Esophagus muscularis mucosa (tissue), 4 donors: ENCODE measurements at regions not wholly inside any gene's neighbourhood (a gene's known extent, or its start where the extent isn't known, plus 50 kb on each side); places are given as distances from the start of the nearest gene placed in this dataset.

Experiments
- DNase-seq: peaks from one replicate; pipeline ENCODE4 v3.0.0-alpha.2; 2017; ENCODE audit errors: extremely low spot score
- H3K27ac ChIP-seq, 4 donors: fragments of 200-600 bp; sonication (generic); replicated peaks in 1 of 4; 1 replicate in 3 of 4; 2 replicates in 1 of 4; pipeline ENCODE4 v1.5.1; 2016 to 2019; ENCODE audit warnings: mild to moderate bottlenecking in 1 of 4
- H3K27me3 ChIP-seq, 4 donors: fragments of 200-600 bp; sonication (generic); one replicate each; pipeline versions ENCODE4 v1.5.1 to v1.6.0; 2016 to 2019
- H3K36me3 ChIP-seq, 4 donors: fragments of 200-600 bp; sonication (generic); one replicate each; pipeline ENCODE4 v1.5.1; 2016 to 2019
- H3K4me1 ChIP-seq, 4 donors: fragments of 200-600 bp; sonication (generic); one replicate each; pipeline ENCODE4 v1.5.1; 2016 to 2019
- H3K4me3 ChIP-seq, 4 donors: fragments of 200-600 bp; sonication (generic); 1 replicate in 2 of 4; 2 replicates in 2 of 4; pipeline ENCODE4 v1.5.1; 2016 to 2019; ENCODE audit warnings: mild to moderate bottlenecking in 4 of 4, moderate library complexity in 1 of 4
- H3K9me3 ChIP-seq, 4 donors: fragments of 200-600 bp; sonication (generic); 1 replicate in 3 of 4; 2 replicates in 1 of 4; pipeline ENCODE4 v1.5.1; 2016 to 2019
- EP300 ChIP-seq: sonication (generic); formaldehyde crosslinking; IDR thresholded peaks from one replicate; pipeline ENCODE4 v1.6.1; 2017; ENCODE audit warnings: antibody characterized with exemption
- POLR2A ChIP-seq: fragments of 450-650 bp; IDR thresholded peaks from one replicate; pipeline ENCODE4 v1.6.1; 2017; ENCODE audit warnings: antibody characterized with exemption, moderate library complexity, mild to moderate bottlenecking, low read depth
- POLR2AphosphoS5 ChIP-seq, 2 donors: sonication (generic); formaldehyde crosslinking; IDR thresholded peaks; one replicate each; pipeline ENCODE4 v1.6.1; 2017; ENCODE audit warnings: antibody characterized with exemption in 2 of 2
- WGBS: methylation state at CpG from one replicate; pipeline ENCODE4 v1.1.5; 2018; 5-methylcytosine and 5-hydroxymethylcytosine counted together
- intact Hi-C: fragments of 100-400 bp; cut with DNase I; formaldehyde crosslinking; loops from one replicate; pipeline ENCODE4 v1.15.1; 2023
- TF ChIP-seq, protein P1 (sequence below), 3 experiments: fragments of 200-600 bp in 2 of 3; fragments of 450-650 bp in 1 of 3; sonication (generic) in 2 of 3; IDR thresholded peaks; one replicate each; pipeline ENCODE4 v1.5.1; 2017 to 2019; ENCODE audit warnings: antibody characterized with exemption in 3 of 3, mild to moderate bottlenecking in 2 of 3, moderate library complexity in 1 of 3

DNA sequence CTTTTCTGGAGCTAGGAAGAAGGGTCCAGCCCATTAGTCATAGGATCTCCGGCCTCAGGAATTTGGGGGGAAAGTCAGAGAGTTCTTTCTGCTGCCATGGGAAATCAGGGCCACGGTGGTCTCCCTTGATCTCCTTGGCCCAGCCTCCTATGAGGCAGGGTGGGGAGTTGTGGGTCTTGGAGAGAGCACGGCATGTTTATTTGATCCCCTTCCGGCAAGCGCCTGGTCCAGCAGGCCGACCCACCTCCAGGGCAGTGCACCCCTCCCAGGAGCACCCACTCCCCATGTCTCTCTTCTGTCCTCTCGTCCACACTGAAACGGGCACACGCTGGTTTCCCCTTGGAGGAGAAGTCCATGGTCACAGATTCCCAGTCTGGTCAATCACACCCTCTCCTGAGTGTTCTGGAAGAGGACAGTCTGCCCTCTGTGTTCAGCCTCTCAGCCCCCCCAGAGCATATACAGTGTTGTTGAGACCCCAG, 464.6 kb upstream of the HS6ST1 start:
- Histone ChIP-seq H3K27ac (no peak overlapping the region), H3K27me3 (peaks cover 0 to 16% (median 0%) of the 10 kb centered on the region in 4 donors), H3K36me3 (no peaks in the 10 kb centered on the region), H3K4me3 (no peak overlapping the region), H3K9me3 (no peaks in the 10 kb centered on the region), H3K4me1 (peaks cover 0 to 8% (median 7%) of the 10 kb centered on the region in 4 donors)
- TF ChIP-seq, protein P1, sequence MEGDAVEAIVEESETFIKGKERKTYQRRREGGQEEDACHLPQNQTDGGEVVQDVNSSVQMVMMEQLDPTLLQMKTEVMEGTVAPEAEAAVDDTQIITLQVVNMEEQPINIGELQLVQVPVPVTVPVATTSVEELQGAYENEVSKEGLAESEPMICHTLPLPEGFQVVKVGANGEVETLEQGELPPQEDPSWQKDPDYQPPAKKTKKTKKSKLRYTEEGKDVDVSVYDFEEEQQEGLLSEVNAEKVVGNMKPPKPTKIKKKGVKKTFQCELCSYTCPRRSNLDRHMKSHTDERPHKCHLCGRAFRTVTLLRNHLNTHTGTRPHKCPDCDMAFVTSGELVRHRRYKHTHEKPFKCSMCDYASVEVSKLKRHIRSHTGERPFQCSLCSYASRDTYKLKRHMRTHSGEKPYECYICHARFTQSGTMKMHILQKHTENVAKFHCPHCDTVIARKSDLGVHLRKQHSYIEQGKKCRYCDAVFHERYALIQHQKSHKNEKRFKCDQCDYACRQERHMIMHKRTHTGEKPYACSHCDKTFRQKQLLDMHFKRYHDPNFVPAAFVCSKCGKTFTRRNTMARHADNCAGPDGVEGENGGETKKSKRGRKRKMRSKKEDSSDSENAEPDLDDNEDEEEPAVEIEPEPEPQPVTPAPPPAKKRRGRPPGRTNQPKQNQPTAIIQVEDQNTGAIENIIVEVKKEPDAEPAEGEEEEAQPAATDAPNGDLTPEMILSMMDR (IDR thresholded peaks at IDR 0.05): no peak
- TF ChIP-seq EP300: no peak
- no peak for TF ChIP-seq POLR2AphosphoS5 (IDR thresholded peaks at IDR 0.05)
- no peak for TF ChIP-seq POLR2A
- intact Hi-C loops: no loop called here
- DNase-seq: peak; percentile 80
- WGBS: 78% methylated on average over 8 of the region's 9 CpGs

DNA sequence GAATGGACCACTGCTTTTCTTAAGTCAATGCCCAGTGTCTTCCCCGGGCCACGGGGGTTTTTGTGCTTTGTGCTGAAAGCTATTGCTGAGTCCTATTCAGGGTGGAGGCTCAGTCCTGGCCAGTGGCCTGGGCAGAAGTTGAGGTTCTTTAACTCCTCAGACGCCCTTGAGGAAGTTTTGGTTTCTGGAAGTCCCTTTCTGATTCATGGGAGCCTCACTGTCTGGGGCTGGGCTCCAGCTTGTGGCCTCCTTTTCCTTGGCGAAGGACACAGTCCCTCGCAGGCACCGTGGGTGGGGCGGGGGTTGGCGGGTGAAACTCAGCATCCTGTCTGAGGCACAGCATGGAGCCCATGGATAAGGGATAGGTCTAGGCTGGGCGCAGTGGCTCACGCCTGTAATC, 465.2 kb upstream of the HS6ST1 start:
- no peak overlapping the region for H3K27ac ChIP-seq
- WGBS: 82% methylated on average over 10 of the region's 10 CpGs
- intact Hi-C loops: no loop called here
- H3K27me3 ChIP-seq: peaks cover 0 to 16% (median 0%) of the 10 kb centered on the region in 4 donors
- TF ChIP-seq, protein P1 (IDR thresholded peaks at IDR 0.05): no peak
- TF ChIP-seq POLR2A: no peak
- no peak for TF ChIP-seq EP300
- no peak for TF ChIP-seq POLR2AphosphoS5 (IDR thresholded peaks at IDR 0.05)
- DNase-seq: peak; percentile 81
- H3K9me3 ChIP-seq: no peaks in the 10 kb centered on the region
- H3K4me3 ChIP-seq: no peak overlapping the region
- H3K4me1 ChIP-seq: peaks cover 0 to 8% (median 7%) of the 10 kb centered on the region in 4 donors
- no peaks in the 10 kb centered on the region for H3K36me3 ChIP-seq

DNA sequence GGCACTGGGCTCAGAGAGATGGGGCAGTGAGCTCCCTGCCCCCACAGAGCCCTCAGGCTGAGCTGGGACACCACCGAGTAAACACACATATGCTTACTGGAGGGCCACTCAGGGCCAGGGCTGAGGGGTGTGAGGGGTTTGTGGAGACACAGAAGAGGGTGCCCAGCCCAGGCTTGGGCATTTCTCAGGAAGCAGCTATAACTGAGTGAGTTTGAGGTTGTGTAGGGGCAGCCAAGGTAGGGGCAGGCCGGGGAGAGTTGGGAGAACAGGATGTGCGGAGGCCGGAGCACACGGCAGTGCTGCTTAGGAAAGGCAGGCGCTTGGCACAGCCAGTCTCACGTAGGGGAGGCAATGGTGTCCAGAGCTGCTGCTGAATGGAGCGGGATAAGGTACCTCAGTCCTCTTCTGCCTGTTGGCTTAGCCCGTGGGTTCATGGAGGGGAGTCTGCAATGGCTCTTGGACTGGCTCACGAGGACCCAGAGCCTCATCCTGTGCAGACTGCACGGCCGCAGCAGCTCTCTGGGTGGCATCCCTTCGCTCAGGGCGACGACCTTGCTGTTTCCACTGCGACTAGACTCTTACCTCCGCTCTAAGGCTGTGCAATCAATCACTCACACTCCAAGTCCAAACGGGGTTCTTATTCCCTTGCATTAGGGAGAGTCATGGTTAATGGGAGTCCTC, 466.1 kb upstream of the HS6ST1 start:
- H3K9me3 ChIP-seq: no peaks in the 10 kb centered on the region
- intact Hi-C loops: no loop called here
- DNase-seq: peak; percentile 78
- no peaks in the 10 kb centered on the region for H3K36me3 ChIP-seq
- no peak for TF ChIP-seq EP300
- TF ChIP-seq POLR2AphosphoS5 (IDR thresholded peaks at IDR 0.05): no peak
- TF ChIP-seq, protein P1 (IDR thresholded peaks at IDR 0.05): no peak
- TF ChIP-seq POLR2A: no peak
- peaks cover 0 to 8% (median 7%) of the 10 kb centered on the region in 4 donors for H3K4me1 ChIP-seq
- 92% methylated on average over 17 of the region's 18 CpGs for WGBS
- no peak overlapping the region for H3K4me3 ChIP-seq
- H3K27ac ChIP-seq: no peak overlapping the region
- H3K27me3 ChIP-seq: peaks cover 0 to 16% (median 0%) of the 10 kb centered on the region in 4 donors

DNA sequence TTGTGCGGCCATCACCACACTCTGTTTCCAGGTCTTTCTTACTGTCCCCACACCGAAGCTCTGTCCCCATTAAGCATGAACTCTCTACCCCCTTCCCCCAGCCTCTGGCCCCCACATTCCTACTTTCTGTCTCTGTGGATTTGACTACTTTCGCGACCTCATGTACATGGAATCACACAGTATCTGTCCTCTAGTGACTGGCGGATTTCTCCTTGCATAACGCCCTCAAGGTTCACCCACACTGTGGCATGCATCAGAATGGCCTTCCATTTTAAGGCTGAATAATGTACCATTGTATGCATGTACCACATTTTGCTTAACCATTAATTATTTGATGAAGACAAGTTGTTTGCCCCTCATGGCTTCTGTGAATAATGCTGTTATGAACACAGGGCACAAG, 467.6 kb upstream of the HS6ST1 start:
- Histone ChIP-seq H3K9me3 (no peaks in the 10 kb centered on the region), H3K27me3 (peaks cover 0 to 22% (median 0%) of the 10 kb centered on the region in 4 donors), H3K27ac (no peak overlapping the region), H3K4me1 (peaks cover 0 to 8% (median 7%) of the 10 kb centered on the region in 4 donors), H3K36me3 (no peaks in the 10 kb centered on the region), H3K4me3 (no peak overlapping the region)
- 83% methylated on average over 6 of the region's 6 CpGs for WGBS
- TF ChIP-seq POLR2A (no peak), EP300 (no peak), POLR2AphosphoS5 (IDR thresholded peaks at IDR 0.05) (no peak)
- TF ChIP-seq, protein P1 (IDR thresholded peaks at IDR 0.05): no peak
- peak; percentile 70 for DNase-seq
- intact Hi-C loops: no loop called here
